Stomach (tissue), 8 donors: ENCODE measurements at regions not wholly inside any gene's neighbourhood (a gene's known extent, or its start where the extent isn't known, plus 50 kb on each side); places are given as distances from the start of the nearest gene placed in this dataset.

Experiments
- DNase-seq, 2 donors: peaks; one replicate each; pipeline versions ENCODE4 v3.0.0 to v3.0.0-alpha.2; 2013 to 2019
- H3K27ac ChIP-seq, 5 donors: fragments of 200-600 bp in 4 of 5; sonication (generic) in 4 of 5; one replicate each; pipeline ENCODE4 v1.5.1; 2013 to 2019; ENCODE audit warnings: mild to moderate bottlenecking in 1 of 5, moderate library complexity in 1 of 5
- H3K27me3 ChIP-seq, 3 donors: fragments of 200-600 bp; sonication (generic); one replicate each; pipeline ENCODE4 v1.5.1; 2017 to 2019; ENCODE audit warnings: mixed run types in 1 of 3
- H3K36me3 ChIP-seq, 4 donors: fragments of 200-600 bp; sonication (generic); 1 replicate in 3 of 4; 2 replicates in 1 of 4; pipeline ENCODE4 v1.5.1; 2016 to 2019
- H3K4me1 ChIP-seq, 4 donors: fragments of 200-600 bp; sonication (generic); one replicate each; pipeline ENCODE4 v1.5.1; 2016 to 2019
- H3K4me3 ChIP-seq, 4 donors: fragments of 200-600 bp; sonication (generic) in 3 of 4; one replicate each; pipeline ENCODE4 v1.5.1; 2016 to 2019; ENCODE audit warnings: mild to moderate bottlenecking in 1 of 4
- H3K9me3 ChIP-seq, 4 donors: fragments of 200-600 bp; sonication (generic); one replicate each; pipeline ENCODE4 v1.5.1; 2016 to 2019
- EP300 ChIP-seq: sonication (generic); formaldehyde crosslinking; IDR thresholded peaks from one replicate; pipeline ENCODE4 v1.6.1; 2017; ENCODE audit warnings: antibody characterized with exemption
- POLR2A ChIP-seq, 4 donors: fragments of 450-650 bp; IDR thresholded peaks; one replicate each; pipeline ENCODE4 v1.6.1; 2016; ENCODE audit warnings: antibody characterized with exemption in 4 of 4, control low read depth in 2 of 4, mild to moderate bottlenecking in 1 of 4, moderate library complexity in 1 of 4
- POLR2AphosphoS5 ChIP-seq, 3 donors: sonication (generic); formaldehyde crosslinking; IDR thresholded peaks; one replicate each; pipeline ENCODE4 v1.6.1; 2016; ENCODE audit warnings: antibody characterized with exemption in 3 of 3
- WGBS, 5 donors: extraction: QIAGEN DNeasy Blood & Tissue Kit in 3 of 5; methylation state at CpG; one replicate each; pipeline versions ENCODE4 v1.1.5 to v1.1.7; 2013 to 2018; 5-methylcytosine and 5-hydroxymethylcytosine counted together
- intact Hi-C: fragments of 100-400 bp; cut with DNase I; formaldehyde crosslinking; loops from one replicate; pipeline ENCODE4 v1.15.1; 2023; ENCODE audit warnings: low total_unique reads
- TF ChIP-seq, protein P1 (sequence below), 7 experiments: fragments of 450-650 bp in 4 of 7; fragments of 200-600 bp in 3 of 7; sonication (generic) in 3 of 7; IDR thresholded peaks; one replicate each; pipeline ENCODE4 v1.5.1; 2016 to 2019; ENCODE audit warnings: antibody characterized with exemption in 7 of 7, control low read depth in 2 of 7, mild to moderate bottlenecking in 1 of 7
- donor health status: healthy with polysubstance abuse.
- donor health status: Bipolar disorder and iron deficiency.
- donor health status: healthy.

DNA sequence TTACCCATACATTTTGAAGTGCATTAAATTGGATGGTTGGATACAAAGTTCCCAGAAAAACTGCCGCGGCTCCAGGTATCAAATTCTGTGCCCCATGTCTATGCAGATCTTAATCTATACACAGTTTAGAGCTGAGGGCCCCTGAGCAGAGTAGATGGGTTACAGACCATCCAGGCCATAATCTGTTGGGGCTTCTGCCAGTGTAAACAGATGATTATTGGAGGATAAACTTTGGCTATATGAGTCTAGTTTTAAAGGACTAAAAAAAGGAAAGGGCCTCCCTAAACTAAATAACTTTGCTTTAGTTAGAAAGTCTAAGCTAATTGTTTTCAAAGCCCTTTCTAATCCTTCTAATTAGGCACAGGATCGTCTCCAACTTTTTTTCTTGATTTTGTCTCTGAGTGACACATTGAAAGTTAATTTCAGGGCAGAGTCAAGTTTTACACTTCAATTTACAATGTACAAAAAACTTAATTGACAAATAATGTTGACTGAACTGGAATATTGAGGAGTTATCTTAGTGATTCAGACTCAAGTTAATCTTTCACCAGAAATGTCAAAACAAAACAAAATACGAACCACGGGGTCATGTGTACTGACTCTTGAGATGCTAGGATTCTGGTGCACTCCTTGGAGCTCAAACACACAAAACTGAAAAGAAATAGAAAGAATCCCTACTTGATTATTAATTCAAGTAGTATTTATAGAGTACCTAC is 133.9 kb upstream of the SCAF11 start:
- Histone ChIP-seq H3K4me1 (peaks cover 0 to 22% (median 8%) of the 10 kb centered on the region in 4 donors), H3K9me3 (no peaks in the 10 kb centered on the region), H3K27me3 (no peaks in the 10 kb centered on the region), H3K27ac (no peak overlapping the region), H3K4me3 (no peak overlapping the region), H3K36me3 (no peaks in the 10 kb centered on the region)
- intact Hi-C loops, result loop anchor here (10.0 kb wide), 1 partner anchor 181 kb away; no protein-coding TSS in a partner anchor
- whole genome bisulfite sequencing, 5 donors, result 21 to 34% (median 32%) methylated on average over 5 of the region's 5 CpGs
- TF ChIP-seq EP300 (no peak), POLR2A (IDR thresholded peaks at IDR 0.05) (no peak), POLR2AphosphoS5 (IDR thresholded peaks at IDR 0.05) (no peak)
- TF ChIP-seq, protein P1, sequence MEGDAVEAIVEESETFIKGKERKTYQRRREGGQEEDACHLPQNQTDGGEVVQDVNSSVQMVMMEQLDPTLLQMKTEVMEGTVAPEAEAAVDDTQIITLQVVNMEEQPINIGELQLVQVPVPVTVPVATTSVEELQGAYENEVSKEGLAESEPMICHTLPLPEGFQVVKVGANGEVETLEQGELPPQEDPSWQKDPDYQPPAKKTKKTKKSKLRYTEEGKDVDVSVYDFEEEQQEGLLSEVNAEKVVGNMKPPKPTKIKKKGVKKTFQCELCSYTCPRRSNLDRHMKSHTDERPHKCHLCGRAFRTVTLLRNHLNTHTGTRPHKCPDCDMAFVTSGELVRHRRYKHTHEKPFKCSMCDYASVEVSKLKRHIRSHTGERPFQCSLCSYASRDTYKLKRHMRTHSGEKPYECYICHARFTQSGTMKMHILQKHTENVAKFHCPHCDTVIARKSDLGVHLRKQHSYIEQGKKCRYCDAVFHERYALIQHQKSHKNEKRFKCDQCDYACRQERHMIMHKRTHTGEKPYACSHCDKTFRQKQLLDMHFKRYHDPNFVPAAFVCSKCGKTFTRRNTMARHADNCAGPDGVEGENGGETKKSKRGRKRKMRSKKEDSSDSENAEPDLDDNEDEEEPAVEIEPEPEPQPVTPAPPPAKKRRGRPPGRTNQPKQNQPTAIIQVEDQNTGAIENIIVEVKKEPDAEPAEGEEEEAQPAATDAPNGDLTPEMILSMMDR (IDR thresholded peaks at IDR 0.05), result no peak
- DNase-seq, result no peak

DNA sequence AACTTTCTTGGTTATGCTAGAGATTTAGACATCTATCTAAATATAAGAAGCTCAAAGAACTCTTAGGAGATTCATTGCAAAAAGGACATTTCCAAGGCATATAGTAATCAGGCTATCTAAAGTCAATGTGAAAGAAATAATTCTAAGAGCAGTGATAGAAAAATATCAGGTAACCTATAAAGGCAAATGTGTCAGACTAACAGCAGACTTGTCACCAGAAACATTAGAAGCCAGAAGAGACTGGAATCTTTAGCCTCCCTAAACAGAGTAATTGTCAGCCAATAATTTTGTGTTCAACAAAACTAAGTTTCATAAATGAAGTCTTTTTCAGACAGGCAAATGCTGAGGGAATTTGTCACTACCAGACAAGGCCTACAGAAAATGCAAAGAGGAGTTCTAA is 122.0 kb upstream of the SCAF11 start:
- H3K4me1 ChIP-seq, result no peaks in the 10 kb centered on the region
- peaks cover 0 to 7% (median 6%) of the 10 kb centered on the region in 4 donors for H3K9me3 ChIP-seq
- no peak for DNase-seq
- no peak overlapping the region for H3K27ac ChIP-seq
- intact Hi-C loops, result no loop called here
- no peaks in the 10 kb centered on the region for H3K27me3 ChIP-seq
- no peak overlapping the region for H3K4me3 ChIP-seq
- H3K36me3 ChIP-seq, result no peaks in the 10 kb centered on the region
- TF ChIP-seq POLR2A (IDR thresholded peaks at IDR 0.05) (no peak), POLR2AphosphoS5 (IDR thresholded peaks at IDR 0.05) (no peak)
- TF ChIP-seq, protein P1 (IDR thresholded peaks at IDR 0.05), result no peak

DNA sequence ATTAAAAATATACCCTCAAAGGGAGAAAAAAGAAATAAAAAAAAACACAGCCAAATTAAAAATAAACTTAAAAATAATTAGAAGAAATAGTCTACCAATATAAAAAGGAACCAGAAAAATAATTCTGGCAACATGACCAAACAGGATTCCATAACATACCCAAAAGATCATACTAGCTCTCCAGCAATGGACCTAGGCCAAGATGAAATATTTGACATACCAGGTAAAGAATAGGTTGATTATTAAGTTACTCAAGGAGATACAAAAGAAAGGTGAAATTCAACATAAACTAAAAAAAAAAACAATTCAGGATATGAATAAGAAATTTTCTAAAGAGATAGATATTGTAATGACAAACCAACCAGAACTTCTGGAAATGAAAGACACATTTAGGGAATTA is 121.3 kb upstream of the SCAF11 start:
- no peak for TF ChIP-seq POLR2AphosphoS5 (IDR thresholded peaks at IDR 0.05)
- no peak for TF ChIP-seq EP300
- no peak for TF ChIP-seq POLR2A (IDR thresholded peaks at IDR 0.05)
- TF ChIP-seq, protein P1 (IDR thresholded peaks at IDR 0.05), result no peak
- no peak overlapping the region for H3K27ac ChIP-seq
- H3K27me3 ChIP-seq, result no peaks in the 10 kb centered on the region
- H3K9me3 ChIP-seq, result peaks cover 0 to 7% (median 6%) of the 10 kb centered on the region in 4 donors
- DNase-seq, result no peak
- H3K36me3 ChIP-seq, result no peaks in the 10 kb centered on the region
- no peak overlapping the region for H3K4me3 ChIP-seq
- H3K4me1 ChIP-seq, result no peaks in the 10 kb centered on the region
- intact Hi-C loops, result no loop called here

DNA sequence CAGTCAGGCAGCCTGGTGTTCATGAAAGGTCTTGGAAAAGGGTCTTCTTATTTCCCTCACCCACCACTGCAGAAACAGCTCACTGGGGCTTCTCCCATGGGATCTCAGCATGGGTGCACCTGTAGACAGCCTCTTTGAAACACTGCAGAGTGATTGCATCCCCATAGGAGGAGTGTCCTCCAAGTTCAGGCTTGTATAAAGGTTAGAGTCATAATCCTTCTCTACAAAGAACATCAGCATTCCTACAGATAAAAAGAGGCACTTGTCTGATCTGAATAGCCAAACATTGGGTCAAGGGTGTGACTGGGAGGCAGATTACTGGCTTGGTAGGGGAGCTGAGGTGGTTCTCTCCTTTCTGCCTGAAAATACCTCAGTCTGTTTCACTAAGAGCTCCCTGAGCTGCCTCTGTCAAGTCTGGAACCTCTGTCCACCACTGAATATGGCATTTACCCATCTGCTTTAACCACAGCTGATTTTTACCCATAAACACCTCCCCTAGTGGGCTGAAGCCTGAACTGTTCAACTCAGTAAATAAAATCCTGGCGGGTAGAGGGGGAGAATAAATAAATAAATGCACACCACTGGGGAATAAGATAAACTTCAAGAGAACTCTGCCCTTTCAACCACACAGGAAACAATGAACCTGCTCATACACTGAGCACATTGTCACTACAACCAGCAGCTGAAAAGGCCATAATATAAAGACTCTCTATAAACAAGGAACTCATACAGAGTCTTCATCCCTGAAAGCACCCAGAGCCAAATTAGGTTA is 120.7 kb upstream of the SCAF11 start:
- H3K27ac ChIP-seq, result no peak overlapping the region

More for the DNA sequence above, 120.7 kb upstream of the SCAF11 start:
- intact Hi-C loops, result no loop called here
- Histone ChIP-seq H3K4me3 (no peak overlapping the region), H3K27me3 (no peaks in the 10 kb centered on the region), H3K4me1 (no peaks in the 10 kb centered on the region), H3K9me3 (peaks cover 0 to 7% (median 6%) of the 10 kb centered on the region in 4 donors), H3K36me3 (no peaks in the 10 kb centered on the region)
- DNase-seq, result peak in 1 of 2 donors; percentile 5
- 9 to 26% (median 23%) methylated on average over 1 of the region's 1 CpG for WGBS, 5 donors
- TF ChIP-seq POLR2A (IDR thresholded peaks at IDR 0.05), result no peak
- TF ChIP-seq EP300, result no peak
- TF ChIP-seq, protein P1 (IDR thresholded peaks at IDR 0.05), result no peak
- no peak for TF ChIP-seq POLR2AphosphoS5 (IDR thresholded peaks at IDR 0.05)
